Peyer's patch (tissue), 4 donors: ENCODE measurements at regions not wholly inside any gene's neighbourhood (a gene's known extent, or its start where the extent isn't known, plus 50 kb on each side); places are given as distances from the start of the nearest gene placed in this dataset.

Source experiments
- DNase-seq, 3 donors: peaks; one replicate each; pipeline ENCODE4 v3.0.0-alpha.2; 2017 to 2019
- H3K27ac ChIP-seq, 4 donors: fragments of 200-600 bp; sonication (generic); one replicate each; pipeline ENCODE4 v1.5.1; 2016 to 2019
- H3K27me3 ChIP-seq, 2 donors: fragments of 200-600 bp; sonication (generic); one replicate each; pipeline ENCODE4 v1.5.1; 2019
- H3K36me3 ChIP-seq, 3 donors: fragments of 200-600 bp; sonication (generic); one replicate each; pipeline ENCODE4 v1.5.1; 2016 to 2019
- H3K4me1 ChIP-seq, 4 donors: fragments of 200-600 bp; sonication (generic); one replicate each; pipeline ENCODE4 v1.5.1; 2016 to 2019
- H3K4me3 ChIP-seq, 4 donors: fragments of 200-600 bp; sonication (generic); 1 replicate in 3 of 4; 2 replicates in 1 of 4; pipeline ENCODE4 v1.5.1; 2016 to 2019; ENCODE audit warnings: mild to moderate bottlenecking in 1 of 4
- H3K9me3 ChIP-seq, 4 donors: fragments of 200-600 bp; sonication (generic); one replicate each; pipeline ENCODE4 v1.5.1; 2016 to 2019; ENCODE audit warnings: mild to moderate bottlenecking in 1 of 4
- CTCF ChIP-seq, 6 experiments: fragments of 450-650 bp in 4 of 6; fragments of 200-600 bp in 2 of 6; sonication (generic) in 1 of 6; IDR thresholded peaks; one replicate each; pipeline ENCODE4 v1.5.1; 2017 to 2019; ENCODE audit warnings: antibody characterized with exemption in 6 of 6, mild to moderate bottlenecking in 3 of 6, moderate library complexity in 1 of 6
- POLR2A ChIP-seq, 2 donors: fragments of 450-650 bp; IDR thresholded peaks; one replicate each; pipeline ENCODE4 v1.5.1; 2017; ENCODE audit warnings: antibody characterized with exemption in 2 of 2, mild to moderate bottlenecking in 2 of 2, moderate library complexity in 2 of 2

- Histone ChIP-seq H3K4me1 (no peaks in the 10 kb centered on the region), H3K27ac (no peak overlapping the region), H3K9me3 (no peaks in the 10 kb centered on the region), H3K27me3 (no peaks in the 10 kb centered on the region), H3K36me3 (no peaks in the 10 kb centered on the region), H3K4me3 (no peak overlapping the region)
- TF ChIP-seq CTCF (IDR thresholded peaks at IDR 0.05) (no peak), POLR2A (IDR thresholded peaks at IDR 0.05) (no peak)
- DNase-seq: no peak
Observed at GRCh38 chr9:17865881-17866280, 287.0 kb downstream of the SH3GL2 start.

GRCh38 chr9:17870722-17871121 lies 291.9 kb downstream of the SH3GL2 start:
- TF ChIP-seq POLR2A (IDR thresholded peaks at IDR 0.05): no peak
- TF ChIP-seq CTCF (IDR thresholded peaks at IDR 0.05): no peak

GRCh38 chr9:17871213-17871890 lies 292.5 kb downstream of the SH3GL2 start:
- H3K9me3 ChIP-seq: no peaks in the 10 kb centered on the region
- no peaks in the 10 kb centered on the region for H3K36me3 ChIP-seq
- DNase-seq: no peak
- H3K4me1 ChIP-seq: no peaks in the 10 kb centered on the region
- no peak overlapping the region for H3K4me3 ChIP-seq
- H3K27me3 ChIP-seq: no peaks in the 10 kb centered on the region
- TF ChIP-seq CTCF (IDR thresholded peaks at IDR 0.05): no peak
- no peak for TF ChIP-seq POLR2A (IDR thresholded peaks at IDR 0.05)
- no peak overlapping the region for H3K27ac ChIP-seq

More at GRCh38 chr9:17870722-17871121, 291.9 kb downstream of the SH3GL2 start:
- Histone ChIP-seq H3K9me3 (no peaks in the 10 kb centered on the region), H3K36me3 (no peaks in the 10 kb centered on the region), H3K27ac (no peak overlapping the region), H3K27me3 (no peaks in the 10 kb centered on the region), H3K4me1 (no peaks in the 10 kb centered on the region), H3K4me3 (no peak overlapping the region)
- DNase-seq: no peak

GRCh38 chr9:17875886-17876285 lies 297.0 kb downstream of the SH3GL2 start:
- Histone ChIP-seq H3K27me3 (no peaks in the 10 kb centered on the region), H3K4me1 (no peaks in the 10 kb centered on the region), H3K9me3 (no peaks in the 10 kb centered on the region), H3K27ac (no peak overlapping the region), H3K36me3 (no peaks in the 10 kb centered on the region), H3K4me3 (no peak overlapping the region)
- DNase-seq: no peak
- TF ChIP-seq CTCF (IDR thresholded peaks at IDR 0.05): no peak

GRCh38 chr9:17876687-17877086 lies 297.8 kb downstream of the SH3GL2 start:
- Histone ChIP-seq H3K27me3 (no peaks in the 10 kb centered on the region), H3K4me1 (no peaks in the 10 kb centered on the region), H3K9me3 (no peaks in the 10 kb centered on the region), H3K36me3 (no peaks in the 10 kb centered on the region), H3K27ac (no peak overlapping the region), H3K4me3 (no peak overlapping the region)
- DNase-seq: no peak
- TF ChIP-seq CTCF (IDR thresholded peaks at IDR 0.05): no peak
- TF ChIP-seq POLR2A (IDR thresholded peaks at IDR 0.05): no peak
